Glomerular endothelial cell (primary cell): ENCODE measurements at regions not wholly inside any gene's neighbourhood (a gene's known extent, or its start where the extent isn't known, plus 50 kb on each side); places are given as distances from the start of the nearest gene placed in this dataset.

Source experiments
- DNase-seq: peaks from one replicate; pipeline ENCODE4 v3.0.0-alpha.2; 2011; ENCODE audit warnings: low read depth, low spot score; ENCODE audit errors: extremely low read depth

DNA sequence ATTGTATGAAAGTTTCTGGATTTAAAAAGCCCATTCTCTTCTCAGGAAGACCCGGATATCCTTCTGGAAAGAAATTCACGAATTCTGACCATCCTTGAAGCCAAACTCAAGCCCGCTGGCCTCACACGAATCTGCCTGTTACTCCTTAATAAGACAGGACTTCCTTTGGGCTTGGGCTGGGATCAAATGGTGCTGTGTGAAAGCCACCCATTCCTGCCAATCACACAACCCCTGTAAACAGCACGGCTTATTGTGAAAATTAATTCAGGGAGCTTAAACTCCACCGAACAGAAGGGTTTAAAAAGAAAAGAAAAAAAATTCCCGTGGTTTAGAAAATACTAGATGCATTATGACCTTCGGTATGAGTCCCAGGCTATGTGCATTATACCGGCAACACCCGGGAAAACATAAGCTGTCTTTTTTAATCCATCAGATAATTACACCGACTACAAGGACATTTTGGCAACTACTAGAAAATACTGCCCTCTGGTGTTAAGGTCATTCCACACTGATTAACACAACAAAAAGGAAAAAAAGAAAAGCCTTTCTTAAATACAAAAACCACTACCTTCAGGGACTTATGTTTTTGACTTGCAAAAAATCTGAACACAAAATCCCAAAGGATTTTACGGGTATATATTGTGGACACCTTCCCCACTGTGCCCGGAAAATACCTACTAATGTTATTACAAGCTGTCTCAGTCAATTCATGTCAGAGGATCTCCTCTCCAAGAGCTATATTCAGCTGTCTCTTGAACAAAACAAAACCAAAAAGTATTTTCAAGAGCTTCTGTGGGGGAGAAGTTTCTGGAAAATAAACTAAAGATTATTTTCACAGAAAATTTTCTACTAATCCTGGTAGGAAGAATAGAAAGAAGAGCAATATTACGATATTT is 76.0 kb upstream of the LSM14A start:
- DNase-seq = peak; percentile 45

DNA sequence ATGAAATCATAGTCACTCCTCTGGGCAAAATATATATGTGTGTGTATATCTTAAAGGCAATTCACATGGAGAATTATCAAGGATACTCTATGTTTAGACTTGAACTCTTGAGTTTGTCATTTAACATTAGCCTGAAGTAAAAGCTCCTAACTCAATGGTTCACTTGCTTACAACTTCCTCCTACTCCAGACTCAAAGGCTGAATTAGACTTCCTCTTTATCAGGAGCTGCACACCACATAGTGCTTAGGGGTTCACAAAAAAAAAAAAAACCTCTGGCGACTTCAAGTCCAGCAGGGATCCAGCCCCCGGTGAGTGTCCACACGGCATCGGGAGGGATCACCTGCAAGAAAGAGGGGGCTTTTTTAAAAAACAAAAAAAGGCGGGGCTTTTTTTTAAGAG is 68.2 kb upstream of the LSM14A start:
- no peak for DNase-seq

DNA sequence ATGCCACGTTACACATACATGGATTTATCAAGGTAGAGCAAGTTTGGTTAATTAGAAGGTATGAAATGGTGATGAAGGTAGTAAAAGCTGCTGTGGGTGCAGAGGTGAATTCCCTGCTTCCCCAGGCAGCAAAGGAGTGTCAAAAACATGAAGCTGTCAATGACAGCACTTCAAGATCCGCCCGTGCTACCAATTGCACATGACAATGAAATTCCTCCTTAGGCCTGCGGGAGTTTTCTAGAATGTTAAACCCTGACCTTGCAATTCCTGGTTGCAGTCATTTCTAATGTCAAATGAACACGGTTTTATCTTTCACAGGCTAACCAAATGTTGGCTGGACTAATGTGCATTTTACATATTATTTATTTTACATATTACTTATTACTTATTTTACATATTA is 67.7 kb upstream of the LSM14A start:
- no peak for DNase-seq

DNA sequence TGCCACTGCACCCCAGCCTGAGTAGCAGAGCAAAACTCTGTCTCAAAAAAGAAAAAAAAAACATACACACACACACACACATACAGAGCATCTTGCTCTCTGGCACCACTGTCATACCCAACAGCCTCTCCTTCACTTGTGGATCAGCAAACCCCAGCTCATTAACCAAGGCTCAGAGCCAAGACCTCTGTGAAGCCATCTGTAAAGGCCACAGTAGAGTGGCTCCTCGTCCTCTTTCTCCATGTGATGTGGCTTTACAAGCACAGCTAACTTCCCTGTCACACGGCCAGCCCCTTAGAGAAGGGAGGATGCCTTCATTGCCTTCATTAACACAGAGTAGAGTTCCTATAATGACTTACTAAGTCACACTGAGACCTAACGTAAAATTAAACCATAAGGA is 62.7 kb upstream of the LSM14A start:
- no peak for DNase-seq

DNA sequence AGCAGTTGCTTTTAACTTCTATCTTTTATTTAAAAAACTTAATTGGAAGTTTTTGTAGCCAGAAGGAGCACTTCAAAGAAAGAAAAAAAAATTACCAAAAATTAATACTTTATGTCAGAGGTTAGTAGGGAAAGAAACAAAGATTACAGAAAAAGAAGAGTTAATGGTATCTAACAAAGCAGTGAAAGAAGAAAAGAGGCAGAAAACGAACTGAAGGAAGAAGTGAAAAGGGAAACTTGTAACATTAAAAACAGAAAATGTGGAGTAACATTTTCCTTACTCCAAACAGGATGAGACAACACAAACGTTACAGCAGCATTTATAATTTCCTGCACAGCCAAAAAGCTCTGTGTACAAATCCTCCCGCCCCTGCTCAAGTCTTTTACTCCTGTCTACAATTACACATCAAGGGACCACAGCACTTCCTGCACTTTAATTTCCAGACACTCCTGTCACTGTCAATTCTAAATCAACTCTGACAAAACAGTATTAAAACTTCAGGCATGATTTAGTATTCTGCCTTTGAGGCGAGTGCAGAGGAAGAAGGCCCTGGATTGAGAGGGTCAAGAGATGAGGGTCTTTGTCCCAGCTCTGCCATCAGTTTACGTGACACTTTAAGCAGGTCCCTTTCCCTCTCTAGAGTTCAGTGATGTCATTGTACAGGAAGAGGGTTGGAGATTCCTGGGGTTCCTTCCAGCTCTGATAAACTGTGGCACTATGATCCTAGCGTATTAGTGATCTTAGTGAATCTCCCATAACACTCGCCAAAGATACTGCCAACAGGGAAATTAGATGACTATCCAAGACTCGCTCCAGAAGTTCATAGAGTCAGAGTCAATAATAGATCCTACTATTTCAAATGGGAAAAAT is 53.2 kb upstream of the LSM14A start:
- no peak for DNase-seq

DNA sequence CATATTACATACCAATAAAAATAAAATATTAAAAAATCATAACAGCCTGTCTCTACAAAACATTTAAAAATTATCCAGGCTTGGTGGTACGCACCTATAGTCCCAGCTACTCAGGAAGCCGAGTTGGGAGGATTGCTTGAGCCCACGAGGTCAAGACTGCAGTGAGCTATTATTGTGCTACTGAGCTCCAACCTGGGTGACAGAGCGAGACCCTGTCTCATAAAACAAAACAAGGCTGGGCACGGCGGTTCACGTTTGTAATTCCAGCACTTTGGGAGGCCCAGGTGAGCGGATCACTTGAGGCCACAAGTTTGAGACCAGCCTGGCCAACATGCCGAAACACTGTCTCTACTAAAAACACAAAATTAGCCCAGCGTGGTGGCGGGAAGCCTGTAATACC is 52.2 kb upstream of the LSM14A start:
- no peak for DNase-seq

DNA sequence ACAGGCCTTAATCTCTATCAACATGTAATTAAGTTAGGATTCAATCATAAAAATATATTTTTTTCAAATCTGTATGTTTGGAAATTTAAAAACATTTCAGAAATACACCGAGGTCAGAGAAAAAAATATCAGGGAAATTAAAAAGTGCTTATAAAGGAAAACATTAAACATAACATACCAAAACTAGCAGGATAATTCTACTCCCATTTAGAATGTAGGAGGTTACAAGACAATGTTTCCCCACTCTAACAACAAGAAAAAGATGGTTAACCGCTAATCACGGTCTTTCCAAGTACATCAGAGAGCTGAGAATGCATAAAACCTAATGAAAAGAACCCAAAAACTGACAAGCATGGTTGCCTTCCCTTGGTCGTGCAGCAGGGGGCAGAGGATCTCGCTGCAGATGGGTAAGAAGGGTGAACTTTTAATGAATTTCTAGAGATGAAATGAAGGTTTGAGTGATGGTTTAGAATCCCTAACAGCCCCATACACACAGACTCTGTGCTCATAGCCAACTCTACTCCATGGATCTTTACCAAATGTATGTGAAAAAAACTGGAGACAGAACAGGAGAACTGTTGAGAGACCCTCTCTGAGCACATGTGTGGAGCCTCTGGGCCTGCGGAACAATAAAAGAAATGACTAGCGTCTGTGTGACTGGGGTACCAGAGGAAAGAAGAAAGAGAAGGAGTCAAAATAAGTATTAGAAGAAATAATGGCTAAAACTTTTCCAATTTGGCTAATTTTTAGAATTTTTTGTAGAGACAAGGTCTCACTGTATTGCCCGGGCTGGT is 51.3 kb upstream of the LSM14A start:
- no peak for DNase-seq
